Activated B cell treated with CpG ODN at 0.5 μM for 24 hours (primary cell): ENCODE measurements at regions not wholly inside any gene's neighbourhood (a gene's known extent, or its start where the extent isn't known, plus 50 kb on each side); places are given as distances from the start of the nearest gene placed in this dataset.

Experiments used
- ATAC-seq: fragments of 200-7000 bp; cut with Tn5 transposase; one replicate; pipeline ENCODE4 v1.10.0; 2021; ENCODE audit warnings: low read depth, mild to moderate bottlenecking, moderate library complexity
- CTCF ChIA-PET: fragments of 350-600 bp; sonication (Branson Sonifier 250); formaldehyde crosslinking; loops from one replicate; lab custom pipeline; 2021; ENCODE audit warnings: antibody characterized with exemption; lab: Charles Lee
- POLR2A ChIA-PET: fragments of 350-600 bp; sonication (Branson Sonifier 250); formaldehyde crosslinking; loops from one replicate; lab custom pipeline; 2021; ENCODE audit warnings: antibody characterized with exemption; lab: Charles Lee
- DNase-seq: peaks from one replicate; pipeline ENCODE4 v3.0.0; 2022
- H3K27ac Mint-ChIP-seq: one replicate; pipeline ENCODE4 v1.8.0; 2020; ENCODE audit warnings: mixed read lengths
- H3K27me3 Mint-ChIP-seq: one replicate; pipeline ENCODE4 v1.8.0; 2021; ENCODE audit warnings: mixed read lengths
- H3K36me3 Mint-ChIP-seq: one replicate; pipeline ENCODE4 v1.8.0; 2021; ENCODE audit warnings: low read depth, mixed read lengths
- H3K4me1 Mint-ChIP-seq: one replicate; pipeline ENCODE4 v1.8.0; 2021; ENCODE audit warnings: mixed read lengths
- H3K4me3 Mint-ChIP-seq: one replicate; pipeline ENCODE4 v1.8.0; 2020; ENCODE audit warnings: mild to moderate bottlenecking, mixed read lengths
- H3K9me3 Mint-ChIP-seq: one replicate; pipeline ENCODE4 v1.8.0; 2020; ENCODE audit warnings: mixed read lengths
- intact Hi-C: fragments of 100-400 bp; cut with micrococcal nuclease; formaldehyde crosslinking; loops from one replicate; pipeline ENCODE4 v1.15.1; 2024
- TF ChIP-seq, protein P1 (sequence below): fragments of 200-600 bp; IDR thresholded peaks from one replicate; pipeline ENCODE4 v1.8.0; 2022; ENCODE audit warnings: antibody characterized with exemption, mild to moderate bottlenecking

DNA sequence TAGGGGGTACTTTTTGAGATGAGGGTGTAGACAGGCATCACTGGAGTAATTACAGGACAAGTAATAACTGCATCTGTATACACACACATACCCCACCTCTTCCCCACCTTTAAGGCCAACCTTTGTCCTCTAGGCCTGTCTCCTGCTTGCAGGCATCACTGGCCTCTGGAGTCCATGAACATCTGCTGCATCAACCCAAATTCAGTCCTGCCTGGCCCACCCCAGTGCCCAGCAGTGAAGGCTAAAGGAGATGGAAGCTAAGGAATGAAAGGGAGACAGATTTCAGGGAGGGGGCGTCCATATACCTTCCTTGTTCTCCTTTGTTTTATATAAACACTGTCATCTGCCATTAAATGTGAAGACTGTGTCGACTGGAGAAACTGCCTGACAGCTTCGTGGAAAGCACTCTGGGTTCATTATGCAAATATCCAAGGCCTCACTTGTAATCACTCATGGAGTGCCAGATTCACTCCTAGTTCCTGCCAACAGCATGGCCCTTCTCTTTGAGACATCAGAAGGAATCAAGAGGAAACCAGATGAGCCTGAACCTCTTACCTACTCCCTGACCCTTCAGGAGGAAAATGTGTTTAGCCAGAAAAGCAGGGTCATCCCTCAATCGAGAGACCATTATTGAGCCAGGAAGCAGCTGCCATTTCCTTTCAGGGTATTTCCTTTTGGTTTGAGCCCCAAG, 64.4 kb downstream of the SERPINA3 start:
- Mint-ChIP-seq H3K4me3 (no peak overlapping the region), H3K27me3 (peaks cover 7% of the 10 kb centered on the region), H3K9me3 (no peaks in the 10 kb centered on the region), H3K36me3 (no peaks in the 10 kb centered on the region), H3K4me1 (no peaks in the 10 kb centered on the region), H3K27ac (no peak overlapping the region)
- ATAC-seq (no peak), DNase-seq (no peak)
- intact Hi-C loops: no loop called here
- POLR2A ChIA-PET: no interaction called here
- TF ChIP-seq, protein P1, sequence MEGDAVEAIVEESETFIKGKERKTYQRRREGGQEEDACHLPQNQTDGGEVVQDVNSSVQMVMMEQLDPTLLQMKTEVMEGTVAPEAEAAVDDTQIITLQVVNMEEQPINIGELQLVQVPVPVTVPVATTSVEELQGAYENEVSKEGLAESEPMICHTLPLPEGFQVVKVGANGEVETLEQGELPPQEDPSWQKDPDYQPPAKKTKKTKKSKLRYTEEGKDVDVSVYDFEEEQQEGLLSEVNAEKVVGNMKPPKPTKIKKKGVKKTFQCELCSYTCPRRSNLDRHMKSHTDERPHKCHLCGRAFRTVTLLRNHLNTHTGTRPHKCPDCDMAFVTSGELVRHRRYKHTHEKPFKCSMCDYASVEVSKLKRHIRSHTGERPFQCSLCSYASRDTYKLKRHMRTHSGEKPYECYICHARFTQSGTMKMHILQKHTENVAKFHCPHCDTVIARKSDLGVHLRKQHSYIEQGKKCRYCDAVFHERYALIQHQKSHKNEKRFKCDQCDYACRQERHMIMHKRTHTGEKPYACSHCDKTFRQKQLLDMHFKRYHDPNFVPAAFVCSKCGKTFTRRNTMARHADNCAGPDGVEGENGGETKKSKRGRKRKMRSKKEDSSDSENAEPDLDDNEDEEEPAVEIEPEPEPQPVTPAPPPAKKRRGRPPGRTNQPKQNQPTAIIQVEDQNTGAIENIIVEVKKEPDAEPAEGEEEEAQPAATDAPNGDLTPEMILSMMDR: no peak
- CTCF ChIA-PET: no interaction called here

DNA sequence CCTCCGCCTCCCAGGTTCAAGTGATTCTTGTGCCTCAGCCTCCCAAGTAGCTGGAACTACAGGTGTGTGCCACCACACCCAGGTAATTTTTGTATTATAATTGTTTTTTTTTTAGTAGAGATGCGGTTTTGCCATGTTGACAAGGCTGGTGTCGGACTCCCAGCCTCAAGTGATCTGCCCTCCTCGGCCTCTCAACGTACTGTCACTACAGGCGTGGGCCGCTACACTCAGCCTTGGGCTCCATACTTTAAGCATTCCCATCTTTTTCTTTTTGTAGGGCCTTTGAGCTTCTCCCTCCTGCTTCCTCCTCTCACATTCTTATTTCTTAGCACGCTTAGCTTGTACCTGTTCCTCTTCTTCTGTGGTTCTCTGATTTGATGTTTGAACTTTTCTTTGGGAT, 62.8 kb downstream of the SERPINA3 start:
- H3K9me3 Mint-ChIP-seq: no peaks in the 10 kb centered on the region
- CTCF ChIA-PET: interaction anchor here (0.7 kb wide), 1 partner anchor 14 kb away, joined by 3 read pairs; no protein-coding TSS in a partner anchor
- no peak for ATAC-seq

DNA sequence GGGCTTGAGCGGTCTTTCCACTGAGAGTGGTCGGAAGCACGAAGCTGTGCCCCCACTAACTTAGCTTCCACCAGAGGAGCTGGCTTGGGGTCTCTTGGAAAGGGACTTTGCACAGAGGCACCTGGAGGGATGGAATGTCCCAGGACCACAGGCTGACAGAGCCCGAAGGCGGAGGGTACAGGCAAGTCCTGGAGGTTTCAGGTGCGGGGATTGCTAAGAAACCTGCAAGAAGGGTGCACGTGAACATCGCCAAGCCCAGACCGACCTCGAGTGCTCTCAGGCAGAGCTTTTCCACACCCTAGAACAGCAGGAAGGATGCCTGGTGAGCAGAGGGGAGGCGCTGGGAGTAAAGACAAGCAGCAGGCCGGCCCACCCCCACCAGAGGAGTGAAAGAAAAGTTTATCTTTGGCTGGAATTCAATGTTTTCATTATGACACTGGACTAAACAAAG, 61.6 kb downstream of the SERPINA3 start:
- DNase-seq (no peak), ATAC-seq (no peak)
- TF ChIP-seq, protein P1: no peak
- Mint-ChIP-seq H3K9me3 (no peaks in the 10 kb centered on the region), H3K4me1 (no peaks in the 10 kb centered on the region), H3K4me3 (no peak overlapping the region), H3K27ac (no peak overlapping the region), H3K27me3 (peaks cover 7% of the 10 kb centered on the region), H3K36me3 (no peaks in the 10 kb centered on the region)
- CTCF ChIA-PET: no interaction called here
- POLR2A ChIA-PET: no interaction called here
- intact Hi-C loops: no loop called here

More for the DNA sequence above, 62.8 kb downstream of the SERPINA3 start:
- intact Hi-C loops: no loop called here
- POLR2A ChIA-PET: no interaction called here
- no peaks in the 10 kb centered on the region for H3K4me1 Mint-ChIP-seq
- TF ChIP-seq, protein P1: no peak
- no peak overlapping the region for H3K27ac Mint-ChIP-seq
- peaks cover 7% of the 10 kb centered on the region for H3K27me3 Mint-ChIP-seq
- no peak overlapping the region for H3K4me3 Mint-ChIP-seq
- DNase-seq: no peak
- no peaks in the 10 kb centered on the region for H3K36me3 Mint-ChIP-seq
